ENCODE measurements at regions not wholly inside any gene's neighbourhood (a gene's known extent, or its start where the extent isn't known, plus 50 kb on each side); places are given as distances from the start of the nearest gene placed in this dataset.

GRCh38 chr10:105707603-105708002, 1066.5 kb downstream of the SORCS3 start:
- H3K4me1 ChIP-seq = no peaks in the 10 kb centered on the region
- WGBS, 2 donors (ENCODE audit: low coverage in 1 of 2) = 82 to 87% methylated on average over 2 of the region's 2 CpGs
- H3K27ac ChIP-seq = no peak overlapping the region
- H3K27me3 ChIP-seq = no peaks in the 10 kb centered on the region
- H3K4me3 ChIP-seq = no peak overlapping the region
- no peaks in the 10 kb centered on the region for H3K36me3 ChIP-seq
- no peak for ATAC-seq
- TF ChIP-seq CTCF (IDR thresholded peaks at IDR 0.05) = no peak
- TF ChIP-seq POLR2A (IDR thresholded peaks at IDR 0.05) = no peak
- TF ChIP-seq EP300 (IDR thresholded peaks at IDR 0.05) = no peak
- no peak for TF ChIP-seq POLR2AphosphoS5 (IDR thresholded peaks at IDR 0.05)
- peaks cover 0 to 12% (median 0%) of the 10 kb centered on the region in 3 donors for H3K9me3 ChIP-seq

- Histone ChIP-seq H3K9me3 (peaks cover 0 to 12% (median 0%) of the 10 kb centered on the region in 3 donors), H3K4me3 (no peak overlapping the region), H3K36me3 (no peaks in the 10 kb centered on the region), H3K27ac (no peak overlapping the region), H3K4me1 (no peaks in the 10 kb centered on the region), H3K27me3 (no peaks in the 10 kb centered on the region)
- no peak for ATAC-seq
- TF ChIP-seq EP300 (IDR thresholded peaks at IDR 0.05) = no peak
- TF ChIP-seq POLR2A (IDR thresholded peaks at IDR 0.05) = no peak
- TF ChIP-seq CTCF (IDR thresholded peaks at IDR 0.05) = no peak
- no peak for TF ChIP-seq POLR2AphosphoS5 (IDR thresholded peaks at IDR 0.05)
- 87 to 91% methylated on average over 3 of the region's 3 CpGs for WGBS, 2 donors (ENCODE audit: low coverage in 1 of 2)
Observed at GRCh38 chr10:105706281-105707026, 1065.4 kb downstream of the SORCS3 start.

- TF ChIP-seq POLR2AphosphoS5 (IDR thresholded peaks at IDR 0.05) (no peak), EP300 (IDR thresholded peaks at IDR 0.05) (no peak), CTCF (IDR thresholded peaks at IDR 0.05) (no peak), POLR2A (IDR thresholded peaks at IDR 0.05) (no peak)
- Histone ChIP-seq H3K4me3 (no peak overlapping the region), H3K4me1 (no peaks in the 10 kb centered on the region), H3K27me3 (no peaks in the 10 kb centered on the region), H3K27ac (no peak overlapping the region), H3K9me3 (no peaks in the 10 kb centered on the region), H3K36me3 (no peaks in the 10 kb centered on the region)
- WGBS, 2 donors (ENCODE audit: low coverage in 1 of 2) = 29 to 53% methylated on average over 4 of the region's 4 CpGs
- no peak for ATAC-seq
Observed at GRCh38 chr10:105702211-105702610, 1061.1 kb downstream of the SORCS3 start.

- TF ChIP-seq EP300 (IDR thresholded peaks at IDR 0.05) (no peak), POLR2AphosphoS5 (IDR thresholded peaks at IDR 0.05) (no peak), CTCF (IDR thresholded peaks at IDR 0.05) (no peak), POLR2A (IDR thresholded peaks at IDR 0.05) (no peak)
- Histone ChIP-seq H3K4me1 (peaks cover 0 to 3% (median 0%) of the 10 kb centered on the region in 3 donors), H3K36me3 (no peaks in the 10 kb centered on the region), H3K9me3 (no peaks in the 10 kb centered on the region), H3K27ac (no peak overlapping the region), H3K4me3 (no peak overlapping the region), H3K27me3 (no peaks in the 10 kb centered on the region)
- ATAC-seq = no peak
- WGBS, 2 donors (ENCODE audit: low coverage in 1 of 2) = 83 to 88% methylated on average over 2 of the region's 2 CpGs
Observed at GRCh38 chr10:105700218-105700617, 1059.1 kb downstream of the SORCS3 start.

GRCh38 chr10:105699504-105699903, 1058.4 kb downstream of the SORCS3 start:
- TF ChIP-seq POLR2A (IDR thresholded peaks at IDR 0.05) (no peak), CTCF (IDR thresholded peaks at IDR 0.05) (no peak)
- H3K27me3 ChIP-seq = no peaks in the 10 kb centered on the region
- no peak overlapping the region for H3K4me3 ChIP-seq
- no peaks in the 10 kb centered on the region for H3K36me3 ChIP-seq
- 73 to 80% methylated on average over 3 to 5 of the region's 5 CpGs for WGBS, 2 donors (ENCODE audit: low coverage in 1 of 2)
- no peak for ATAC-seq
- no peak overlapping the region for H3K27ac ChIP-seq
- no peaks in the 10 kb centered on the region for H3K9me3 ChIP-seq
- peaks cover 0 to 3% (median 0%) of the 10 kb centered on the region in 3 donors for H3K4me1 ChIP-seq
